ENCODE measurements at regions not wholly inside any gene's neighbourhood (a gene's known extent, or its start where the extent isn't known, plus 50 kb on each side); places are given as distances from the start of the nearest gene placed in this dataset.

GRCh38 chr13:111664696-111665095 is 344.3 kb downstream of the TEX29 start:
- Mint-ChIP-seq H3K4me1 (no peaks in the 10 kb centered on the region), H3K27ac (no peak overlapping the region), H3K27me3 (ENCODE audit: low read depth in 3 of 3) (peaks cover 0 to 4% (median 1%) of the 10 kb centered on the region in 3 donors), H3K4me3 (no peak overlapping the region), H3K36me3 (no peaks in the 10 kb centered on the region), H3K9me3 (peaks cover 0 to 4% (median 3%) of the 10 kb centered on the region in 7 donors)
- Histone ChIP-seq H3K9ac (ENCODE audit: insufficient read depth, low read length, poor library complexity, severe bottlenecking) (no peak overlapping the region), H3K27ac (ENCODE audit: low read depth in 1 of 2, low read length in 2 of 2) (no peak overlapping the region), H3K27me3 (ENCODE audit: control insufficient read depth in 2 of 2, insufficient read depth in 2 of 2, low read length in 2 of 2) (no peaks in the 10 kb centered on the region), H3K36me3 (replicated peaks in 1 of 2; ENCODE audit: control insufficient read depth in 1 of 2, insufficient read depth in 2 of 2, low read length in 2 of 2) (no peaks in the 10 kb centered on the region), H3K79me2 (ENCODE audit: insufficient read depth, low read length) (no peaks in the 10 kb centered on the region), H2AFZ (ENCODE audit: insufficient read depth, low read depth, low read length, poor library complexity, severe bottlenecking) (no peak overlapping the region), H3K4me3 (replicated peaks in 1 of 3; ENCODE audit: low read depth in 2 of 3, low read length in 3 of 3) (no peak overlapping the region), H4K20me1 (ENCODE audit: insufficient read depth, low read length) (no peaks in the 10 kb centered on the region), H3K4me2 (replicated peaks; ENCODE audit: extremely low read depth, low read length, poor library complexity, severe bottlenecking) (no peak overlapping the region), H3K9me3 (replicated peaks in 1 of 2; ENCODE audit: control insufficient read depth in 1 of 2, insufficient read depth in 1 of 2, low read length in 2 of 2) (no peaks in the 10 kb centered on the region), H3K4me1 (ENCODE audit: control insufficient read depth in 1 of 2, insufficient read depth in 2 of 2, low read length in 2 of 2) (no peaks in the 10 kb centered on the region)
- TF ChIP-seq, protein P1, sequence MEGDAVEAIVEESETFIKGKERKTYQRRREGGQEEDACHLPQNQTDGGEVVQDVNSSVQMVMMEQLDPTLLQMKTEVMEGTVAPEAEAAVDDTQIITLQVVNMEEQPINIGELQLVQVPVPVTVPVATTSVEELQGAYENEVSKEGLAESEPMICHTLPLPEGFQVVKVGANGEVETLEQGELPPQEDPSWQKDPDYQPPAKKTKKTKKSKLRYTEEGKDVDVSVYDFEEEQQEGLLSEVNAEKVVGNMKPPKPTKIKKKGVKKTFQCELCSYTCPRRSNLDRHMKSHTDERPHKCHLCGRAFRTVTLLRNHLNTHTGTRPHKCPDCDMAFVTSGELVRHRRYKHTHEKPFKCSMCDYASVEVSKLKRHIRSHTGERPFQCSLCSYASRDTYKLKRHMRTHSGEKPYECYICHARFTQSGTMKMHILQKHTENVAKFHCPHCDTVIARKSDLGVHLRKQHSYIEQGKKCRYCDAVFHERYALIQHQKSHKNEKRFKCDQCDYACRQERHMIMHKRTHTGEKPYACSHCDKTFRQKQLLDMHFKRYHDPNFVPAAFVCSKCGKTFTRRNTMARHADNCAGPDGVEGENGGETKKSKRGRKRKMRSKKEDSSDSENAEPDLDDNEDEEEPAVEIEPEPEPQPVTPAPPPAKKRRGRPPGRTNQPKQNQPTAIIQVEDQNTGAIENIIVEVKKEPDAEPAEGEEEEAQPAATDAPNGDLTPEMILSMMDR (IDR thresholded peaks at IDR 0.05) = no peak
- DNase-seq = no peak
- 96% methylated on average over 2 of the region's 4 CpGs for WGBS (ENCODE audit: insufficient coverage)
- intact Hi-C loops (cut with micrococcal nuclease) = no loop called here

DNA sequence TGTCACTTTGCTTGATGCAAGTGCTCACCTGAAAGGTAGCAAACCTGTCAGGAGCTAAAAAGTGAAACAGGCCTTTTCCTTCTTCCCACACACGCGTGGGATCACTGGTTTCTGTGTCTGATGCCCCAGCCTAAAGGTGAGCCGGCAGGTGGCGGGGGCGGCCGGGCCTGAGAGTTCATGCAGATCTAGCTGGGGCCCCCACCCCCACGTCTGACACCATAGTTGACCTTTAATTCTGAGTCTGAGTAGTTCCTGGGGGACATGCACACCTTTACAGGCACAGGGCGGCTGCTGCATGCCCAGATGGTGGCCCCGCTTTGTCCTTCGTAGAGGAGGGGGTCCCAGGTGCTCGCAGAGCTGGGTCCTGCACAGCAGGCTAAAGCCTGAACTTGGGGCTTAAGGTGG is 345.3 kb downstream of the TEX29 start:
- TF ChIP-seq, protein P1 (IDR thresholded peaks at IDR 0.05) = no peak
- Histone ChIP-seq H3K79me2 (ENCODE audit: insufficient read depth, low read length) (no peaks in the 10 kb centered on the region), H2AFZ (ENCODE audit: insufficient read depth, low read depth, low read length, poor library complexity, severe bottlenecking) (no peak overlapping the region), H3K4me2 (replicated peaks; ENCODE audit: extremely low read depth, low read length, poor library complexity, severe bottlenecking) (no peak overlapping the region), H3K4me3 (replicated peaks in 1 of 3; ENCODE audit: low read depth in 2 of 3, low read length in 3 of 3) (no peak overlapping the region), H3K27ac (ENCODE audit: low read depth in 1 of 2, low read length in 2 of 2) (no peak overlapping the region), H4K20me1 (ENCODE audit: insufficient read depth, low read length) (no peaks in the 10 kb centered on the region), H3K4me1 (ENCODE audit: control insufficient read depth in 1 of 2, insufficient read depth in 2 of 2, low read length in 2 of 2) (no peaks in the 10 kb centered on the region), H3K9ac (ENCODE audit: insufficient read depth, low read length, poor library complexity, severe bottlenecking) (no peak overlapping the region), H3K27me3 (ENCODE audit: control insufficient read depth in 2 of 2, insufficient read depth in 2 of 2, low read length in 2 of 2) (no peaks in the 10 kb centered on the region), H3K9me3 (replicated peaks in 1 of 2; ENCODE audit: control insufficient read depth in 1 of 2, insufficient read depth in 1 of 2, low read length in 2 of 2) (no peaks in the 10 kb centered on the region), H3K36me3 (replicated peaks in 1 of 2; ENCODE audit: control insufficient read depth in 1 of 2, insufficient read depth in 2 of 2, low read length in 2 of 2) (no peaks in the 10 kb centered on the region)
- no peaks in the 10 kb centered on the region for H3K4me1 Mint-ChIP-seq
- H3K27me3 Mint-ChIP-seq (ENCODE audit: low read depth in 3 of 3) = peaks cover 0 to 4% (median 0%) of the 10 kb centered on the region in 3 donors
- intact Hi-C loops (cut with micrococcal nuclease) = no loop called here
- no peak for DNase-seq
- no peak overlapping the region for H3K4me3 Mint-ChIP-seq
- peaks cover 0 to 4% (median 3%) of the 10 kb centered on the region in 7 donors for H3K9me3 Mint-ChIP-seq
- H3K36me3 Mint-ChIP-seq = no peaks in the 10 kb centered on the region
- H3K27ac Mint-ChIP-seq = no peak overlapping the region
- WGBS (ENCODE audit: insufficient coverage) = 99% methylated on average over 11 of the region's 11 CpGs

Data from CD14-positive monocyte (primary cell).